Transverse colon (tissue), 3 donors: ENCODE measurements at regions not wholly inside any gene's neighbourhood (a gene's known extent, or its start where the extent isn't known, plus 50 kb on each side); places are given as distances from the start of the nearest gene placed in this dataset.

Source experiments
- CTCF ChIP-seq, 5 experiments: fragments of 200-600 bp in 3 of 5; fragments of 450-650 bp in 2 of 5; sonication (generic) in 3 of 5; IDR thresholded peaks; 1 replicate in 2 of 5; 2 replicates in 3 of 5; pipeline ENCODE4 v1.5.1; 2016 to 2017; ENCODE audit warnings: antibody characterized with exemption in 5 of 5, inconsistent platforms in 3 of 5, mild to moderate bottlenecking in 2 of 5, moderate library complexity in 1 of 5
- POLR2A ChIP-seq: fragments of 450-650 bp; IDR thresholded peaks from one replicate; pipeline ENCODE4 v1.6.1; 2016; ENCODE audit warnings: antibody characterized with exemption, mild to moderate bottlenecking, moderate library complexity

GRCh38 chr17:15130426-15130825, 134.7 kb downstream of the PMP22 start:
- TF ChIP-seq CTCF (IDR thresholded peaks at IDR 0.05) (no peak), POLR2A (no peak)
